Hepatic stellate cell (primary cell): ENCODE measurements at regions not wholly inside any gene's neighbourhood (a gene's known extent, or its start where the extent isn't known, plus 50 kb on each side); places are given as distances from the start of the nearest gene placed in this dataset.
"Not testable (repeated sequence)": the region's sequence is repeated elsewhere in the genome, so short reads cannot be mapped to it uniquely, and the experiment has no call there.

Experiments used
- DNase-seq: peaks from one replicate; pipeline ENCODE4 v3.0.0; 2011; ENCODE audit warnings: low spot score

- DNase-seq, result not testable (repeated sequence)
Observed at GRCh38 chr3:195970873-195971272, 62.5 kb upstream of the TNK2 start.

GRCh38 chr3:195969838-195970776 lies 61.8 kb upstream of the TNK2 start:
- DNase-seq, result not testable (repeated sequence)

GRCh38 chr3:195969341-195969740 lies 61.0 kb upstream of the TNK2 start:
- not testable (repeated sequence) for DNase-seq

- not testable (repeated sequence) for DNase-seq
Observed at GRCh38 chr3:195968104-195968503, 59.8 kb upstream of the TNK2 start.

GRCh38 chr3:195967387-195967720 lies 59.0 kb upstream of the TNK2 start:
- DNase-seq, result not testable (repeated sequence)

- DNase-seq, result not testable (repeated sequence)
Observed at GRCh38 chr3:195966563-195967386, 58.4 kb upstream of the TNK2 start.

GRCh38 chr3:195965217-195965616 lies 56.9 kb upstream of the TNK2 start:
- not testable (repeated sequence) for DNase-seq

GRCh38 chr3:195964318-195965107 lies 56.2 kb upstream of the TNK2 start:
- not testable (repeated sequence) for DNase-seq

- DNase-seq, result not testable (repeated sequence)
Observed at GRCh38 chr3:195962222-195962621, 53.9 kb upstream of the TNK2 start.

GRCh38 chr3:195960971-195961775 lies 52.8 kb upstream of the TNK2 start:
- not testable (repeated sequence) for DNase-seq

GRCh38 chr3:195960164-195960563 lies 51.8 kb upstream of the TNK2 start:
- not testable (repeated sequence) for DNase-seq

- not testable (repeated sequence) for DNase-seq
Observed at GRCh38 chr3:195959367-195960157, 51.2 kb upstream of the TNK2 start.

- not testable (repeated sequence) for DNase-seq
Observed at GRCh38 chr3:195958736-195959135, 50.4 kb upstream of the TNK2 start.
